ENCODE measurements at regions not wholly inside any gene's neighbourhood (a gene's known extent, or its start where the extent isn't known, plus 50 kb on each side); places are given as distances from the start of the nearest gene placed in this dataset.

GRCh38 chr16:55271945-55272513 lies 52.0 kb upstream of the IRX6 start:
- H3K9me3 Mint-ChIP-seq, result no peaks in the 10 kb centered on the region
- intact Hi-C loops (cut with micrococcal nuclease), result no loop called here
- DNase-seq (no peak), ATAC-seq (ENCODE audit: low read depth) (no peak)
- H3K36me3 Mint-ChIP-seq (ENCODE audit: low read depth), result no peaks in the 10 kb centered on the region
- TF ChIP-seq CTCF (IDR thresholded peaks at IDR 0.05), result no peak
- no peaks in the 10 kb centered on the region for H3K4me1 Mint-ChIP-seq
- H3K27ac Mint-ChIP-seq, result no peak overlapping the region
- CTCF ChIA-PET, result no interaction called here
- H3K27me3 Mint-ChIP-seq, result no peaks in the 10 kb centered on the region
- H3K4me3 Mint-ChIP-seq, result no peak overlapping the region
- POLR2A ChIA-PET, result no interaction called here

- no peak for TF ChIP-seq CTCF (IDR thresholded peaks at IDR 0.05)
- Mint-ChIP-seq H3K9me3 (no peaks in the 10 kb centered on the region), H3K4me1 (no peaks in the 10 kb centered on the region), H3K36me3 (ENCODE audit: low read depth) (no peaks in the 10 kb centered on the region), H3K4me3 (no peak overlapping the region), H3K27ac (no peak overlapping the region), H3K27me3 (no peaks in the 10 kb centered on the region)
- DNase-seq, result no peak
- no peak for ATAC-seq (ENCODE audit: low read depth)
- POLR2A ChIA-PET, result no interaction called here
- intact Hi-C loops (cut with micrococcal nuclease), result no loop called here
- CTCF ChIA-PET, result no interaction called here
Observed at GRCh38 chr16:55272744-55273143, 51.3 kb upstream of the IRX6 start.

- TF ChIP-seq CTCF (IDR thresholded peaks at IDR 0.05), result no peak
- ChIA-PET CTCF (no interaction called here), POLR2A (no interaction called here)
- intact Hi-C loops (cut with micrococcal nuclease), result no loop called here
- DNase-seq (no peak), ATAC-seq (ENCODE audit: low read depth) (no peak)
- Mint-ChIP-seq H3K27ac (no peak overlapping the region), H3K4me1 (no peaks in the 10 kb centered on the region), H3K9me3 (no peaks in the 10 kb centered on the region), H3K27me3 (no peaks in the 10 kb centered on the region), H3K4me3 (no peak overlapping the region), H3K36me3 (ENCODE audit: low read depth) (no peaks in the 10 kb centered on the region)
Observed at GRCh38 chr16:55273356-55273755, 50.6 kb upstream of the IRX6 start.

- intact Hi-C loops (cut with micrococcal nuclease), result no loop called here
- no peaks in the 10 kb centered on the region for H3K36me3 Mint-ChIP-seq (ENCODE audit: low read depth)
- H3K4me3 Mint-ChIP-seq, result no peak overlapping the region
- ATAC-seq (ENCODE audit: low read depth) (no peak), DNase-seq (no peak)
- H3K4me1 Mint-ChIP-seq, result no peaks in the 10 kb centered on the region
- H3K27ac Mint-ChIP-seq, result no peak overlapping the region
- H3K27me3 Mint-ChIP-seq, result no peaks in the 10 kb centered on the region
- no peak for TF ChIP-seq CTCF (IDR thresholded peaks at IDR 0.05)
- H3K9me3 Mint-ChIP-seq, result no peaks in the 10 kb centered on the region
- ChIA-PET CTCF (no interaction called here), POLR2A (no interaction called here)
Observed at GRCh38 chr16:55273959-55274358, 50.0 kb upstream of the IRX6 start.
